ENCODE measurements at regions not wholly inside any gene's neighbourhood (a gene's known extent, or its start where the extent isn't known, plus 50 kb on each side); places are given as distances from the start of the nearest gene placed in this dataset.

GRCh38 chrX:69226459-69227158, 61.4 kb upstream of the PJA1 start:
- TF ChIP-seq, protein P1, sequence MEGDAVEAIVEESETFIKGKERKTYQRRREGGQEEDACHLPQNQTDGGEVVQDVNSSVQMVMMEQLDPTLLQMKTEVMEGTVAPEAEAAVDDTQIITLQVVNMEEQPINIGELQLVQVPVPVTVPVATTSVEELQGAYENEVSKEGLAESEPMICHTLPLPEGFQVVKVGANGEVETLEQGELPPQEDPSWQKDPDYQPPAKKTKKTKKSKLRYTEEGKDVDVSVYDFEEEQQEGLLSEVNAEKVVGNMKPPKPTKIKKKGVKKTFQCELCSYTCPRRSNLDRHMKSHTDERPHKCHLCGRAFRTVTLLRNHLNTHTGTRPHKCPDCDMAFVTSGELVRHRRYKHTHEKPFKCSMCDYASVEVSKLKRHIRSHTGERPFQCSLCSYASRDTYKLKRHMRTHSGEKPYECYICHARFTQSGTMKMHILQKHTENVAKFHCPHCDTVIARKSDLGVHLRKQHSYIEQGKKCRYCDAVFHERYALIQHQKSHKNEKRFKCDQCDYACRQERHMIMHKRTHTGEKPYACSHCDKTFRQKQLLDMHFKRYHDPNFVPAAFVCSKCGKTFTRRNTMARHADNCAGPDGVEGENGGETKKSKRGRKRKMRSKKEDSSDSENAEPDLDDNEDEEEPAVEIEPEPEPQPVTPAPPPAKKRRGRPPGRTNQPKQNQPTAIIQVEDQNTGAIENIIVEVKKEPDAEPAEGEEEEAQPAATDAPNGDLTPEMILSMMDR (conservative IDR thresholded peaks at IDR 0.05) = no peak
- TF ChIP-seq EZH2 (IDR thresholded peaks at IDR 0.05; ENCODE audit: low read depth) = no peak

Data from PC-9 (cell line).